ENCODE measurements at regions not wholly inside any gene's neighbourhood (a gene's known extent, or its start where the extent isn't known, plus 50 kb on each side); places are given as distances from the start of the nearest gene placed in this dataset.

DNA sequence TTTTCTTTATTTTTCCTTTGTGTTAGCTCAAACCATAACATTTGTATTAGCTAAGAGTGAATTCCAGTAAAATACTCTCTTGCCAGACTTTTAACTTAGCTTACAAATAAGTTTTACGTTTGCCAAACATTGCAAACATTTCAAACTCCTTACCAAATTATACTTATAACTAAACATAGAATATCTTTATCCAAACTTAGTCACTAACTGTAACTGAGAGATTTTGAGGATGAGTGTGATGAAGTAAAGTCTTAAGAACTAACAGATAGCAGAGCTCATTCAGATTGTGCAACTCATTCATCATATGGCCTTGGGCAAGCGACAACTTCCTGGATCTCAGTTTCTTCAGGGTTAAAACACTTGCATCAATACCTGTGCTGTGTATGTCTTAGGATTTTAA lies 533.7 kb downstream of the TDRD15 start:
- TF ChIP-seq POLR2A (IDR thresholded peaks at IDR 0.05): no peak
- TF ChIP-seq, protein P1, sequence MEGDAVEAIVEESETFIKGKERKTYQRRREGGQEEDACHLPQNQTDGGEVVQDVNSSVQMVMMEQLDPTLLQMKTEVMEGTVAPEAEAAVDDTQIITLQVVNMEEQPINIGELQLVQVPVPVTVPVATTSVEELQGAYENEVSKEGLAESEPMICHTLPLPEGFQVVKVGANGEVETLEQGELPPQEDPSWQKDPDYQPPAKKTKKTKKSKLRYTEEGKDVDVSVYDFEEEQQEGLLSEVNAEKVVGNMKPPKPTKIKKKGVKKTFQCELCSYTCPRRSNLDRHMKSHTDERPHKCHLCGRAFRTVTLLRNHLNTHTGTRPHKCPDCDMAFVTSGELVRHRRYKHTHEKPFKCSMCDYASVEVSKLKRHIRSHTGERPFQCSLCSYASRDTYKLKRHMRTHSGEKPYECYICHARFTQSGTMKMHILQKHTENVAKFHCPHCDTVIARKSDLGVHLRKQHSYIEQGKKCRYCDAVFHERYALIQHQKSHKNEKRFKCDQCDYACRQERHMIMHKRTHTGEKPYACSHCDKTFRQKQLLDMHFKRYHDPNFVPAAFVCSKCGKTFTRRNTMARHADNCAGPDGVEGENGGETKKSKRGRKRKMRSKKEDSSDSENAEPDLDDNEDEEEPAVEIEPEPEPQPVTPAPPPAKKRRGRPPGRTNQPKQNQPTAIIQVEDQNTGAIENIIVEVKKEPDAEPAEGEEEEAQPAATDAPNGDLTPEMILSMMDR (IDR thresholded peaks at IDR 0.05): no peak

Measured in heart left ventricle (tissue), 13 donors.